SK-N-SH treated with all-trans-retinoic acid at 6 μM for 48 hours (cell line): ENCODE measurements at regions not wholly inside any gene's neighbourhood (a gene's known extent, or its start where the extent isn't known, plus 50 kb on each side); places are given as distances from the start of the nearest gene placed in this dataset.

Source experiments
- ATAC-seq: fragments of 200-7000 bp; cut with Tn5 transposase; 3 replicates; pipeline ENCODE4 v1.9.1; 2020; ENCODE audit warnings: mild to moderate bottlenecking, moderate library complexity
- ARNTL ChIP-seq: fragments of 450-650 bp; formaldehyde crosslinking; IDR thresholded peaks from 2 replicates; pipeline ENCODE4 v1.5.0; 2020; ENCODE audit warnings: low read depth, mild to moderate bottlenecking, moderate library complexity, borderline replicate concordance
- BACH2 ChIP-seq: fragments of 250-450 bp; sonication (Bioruptor Pico); IDR thresholded peaks from 2 replicates; pipeline ENCODE4 v1.9.0; 2021; ENCODE audit warnings: mild to moderate bottlenecking, borderline replicate concordance
- CSDC2 ChIP-seq: fragments of 250-450 bp; sonication (Bioruptor Pico); IDR thresholded peaks from 2 replicates; pipeline ENCODE4 v1.5.0; 2020; ENCODE audit warnings: mild to moderate bottlenecking, moderate library complexity
- GLIS3 ChIP-seq: fragments of 250-450 bp; sonication (Bioruptor Pico); IDR thresholded peaks from 2 replicates; pipeline ENCODE4 v1.5.0; 2020; ENCODE audit warnings: mild to moderate bottlenecking, moderate library complexity
- ISL1 ChIP-seq: fragments of 250-450 bp; sonication (Bioruptor Pico); IDR thresholded peaks from 2 replicates; pipeline ENCODE4 v2.1.2; 2022; ENCODE audit warnings: mild to moderate bottlenecking, moderate library complexity
- OSR1 ChIP-seq: fragments of 250-450 bp; sonication (Bioruptor Pico); IDR thresholded peaks from 2 replicates; pipeline ENCODE4 v1.8.0; 2022; ENCODE audit warnings: moderate library complexity, mild to moderate bottlenecking, inconsistent platforms
- PPARA ChIP-seq: fragments of 250-450 bp; sonication (Bioruptor Pico); IDR thresholded peaks from 2 replicates; pipeline ENCODE4 v1.5.0; 2020; ENCODE audit warnings: mild to moderate bottlenecking, borderline replicate concordance
- RARB ChIP-seq: fragments of 250-450 bp; sonication (Bioruptor Pico); IDR thresholded peaks from 2 replicates; pipeline ENCODE4 v1.8.0; 2021; ENCODE audit warnings: mild to moderate bottlenecking, moderate library complexity
- SNAI2 ChIP-seq: fragments of 250-450 bp; sonication (Bioruptor Pico); IDR thresholded peaks from 2 replicates; pipeline ENCODE4 v1.5.0; 2020; ENCODE audit warnings: mild to moderate bottlenecking, moderate library complexity
- TCF4 ChIP-seq: fragments of 250-450 bp; sonication (Bioruptor Pico); IDR thresholded peaks from 2 replicates; pipeline ENCODE4 v1.8.0; 2021; ENCODE audit warnings: mild to moderate bottlenecking, moderate library complexity, borderline replicate concordance
- ZC3H10 ChIP-seq: fragments of 250-450 bp; sonication (Bioruptor Pico); IDR thresholded peaks from 2 replicates; pipeline ENCODE4 v1.5.1; 2021; ENCODE audit warnings: mild to moderate bottlenecking, moderate library complexity
- ZFP3 ChIP-seq: fragments of 250-450 bp; sonication (Bioruptor Pico); IDR thresholded peaks from 2 replicates; pipeline ENCODE4 v1.5.0; 2020; ENCODE audit warnings: mild to moderate bottlenecking, moderate library complexity
- ZNF565 ChIP-seq: fragments of 450-650 bp; formaldehyde crosslinking; conservative IDR thresholded peaks from 2 replicates; pipeline ENCODE4 v1.5.0; 2020; ENCODE audit warnings: low read depth, mild to moderate bottlenecking, moderate library complexity
- ZNF8 ChIP-seq: fragments of 450-650 bp; formaldehyde crosslinking; IDR thresholded peaks from 2 replicates; pipeline ENCODE4 v1.5.0; 2020; ENCODE audit warnings: mild to moderate bottlenecking, moderate library complexity
- TF ChIP-seq, protein P1 (sequence below): fragments of 250-450 bp; sonication (Bioruptor Pico); IDR thresholded peaks from 2 replicates; pipeline ENCODE4 v1.5.0; 2020; ENCODE audit warnings: mild to moderate bottlenecking, moderate library complexity
- TF ChIP-seq, protein P2 (sequence below): fragments of 250-450 bp; sonication (Bioruptor Pico); IDR thresholded peaks from 2 replicates; pipeline ENCODE4 v1.5.1; 2021; ENCODE audit warnings: mild to moderate bottlenecking, moderate library complexity
- TF ChIP-seq, protein P3 (sequence below): fragments of 250-450 bp; sonication (Bioruptor Pico); IDR thresholded peaks from 2 replicates; pipeline ENCODE4 v1.5.1; 2020; ENCODE audit warnings: low read depth, mild to moderate bottlenecking, moderate library complexity
- TF ChIP-seq, protein P4 (sequence below): fragments of 250-450 bp; sonication (Bioruptor Pico); IDR thresholded peaks from 2 replicates; pipeline ENCODE4 v1.8.0; 2020; ENCODE audit warnings: mild to moderate bottlenecking, moderate library complexity, borderline replicate concordance
- TF ChIP-seq, protein P5 (sequence below): fragments of 250-450 bp; sonication (Bioruptor Pico); IDR thresholded peaks from 2 replicates; pipeline ENCODE4 v1.8.0; 2021; ENCODE audit warnings: low read depth, mild to moderate bottlenecking, moderate library complexity, borderline replicate concordance

DNA sequence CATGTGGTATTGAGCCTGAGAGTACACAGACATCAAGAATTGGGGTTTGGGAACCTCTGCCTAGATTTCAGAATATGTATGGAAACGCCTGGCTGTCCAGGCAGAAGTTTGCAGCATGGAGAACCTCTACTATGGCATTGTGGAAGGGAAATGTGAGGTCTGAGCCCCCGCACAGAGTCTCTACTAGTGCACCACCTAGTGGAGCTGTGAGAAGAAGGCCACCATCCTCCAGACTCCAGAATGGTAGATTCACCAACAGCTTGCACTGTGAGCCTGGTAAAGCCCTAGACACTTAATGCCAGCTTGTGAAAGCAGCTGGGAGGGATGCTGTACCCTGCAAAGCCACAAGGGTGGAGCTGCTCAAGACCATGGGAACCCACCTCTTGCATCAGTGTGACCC, 658.2 kb downstream of the HACE1 start:
- TF ChIP-seq SNAI2 (CRISPR knock-in tag) (no peak), PPARA (CRISPR knock-in tag) (no peak), ARNTL (CRISPR knock-in tag) (no peak), ISL1 (CRISPR knock-in tag) (no peak), ZFP3 (CRISPR knock-in tag) (no peak), OSR1 (CRISPR knock-in tag) (no peak), BACH2 (CRISPR knock-in tag) (no peak), CSDC2 (CRISPR knock-in tag) (no peak), ZC3H10 (CRISPR knock-in tag) (no peak), TCF4 (CRISPR knock-in tag) (no peak), GLIS3 (CRISPR knock-in tag) (no peak), ZNF8 (CRISPR knock-in tag) (no peak), RARB (CRISPR knock-in tag) (no peak)
- TF ChIP-seq, protein P1, sequence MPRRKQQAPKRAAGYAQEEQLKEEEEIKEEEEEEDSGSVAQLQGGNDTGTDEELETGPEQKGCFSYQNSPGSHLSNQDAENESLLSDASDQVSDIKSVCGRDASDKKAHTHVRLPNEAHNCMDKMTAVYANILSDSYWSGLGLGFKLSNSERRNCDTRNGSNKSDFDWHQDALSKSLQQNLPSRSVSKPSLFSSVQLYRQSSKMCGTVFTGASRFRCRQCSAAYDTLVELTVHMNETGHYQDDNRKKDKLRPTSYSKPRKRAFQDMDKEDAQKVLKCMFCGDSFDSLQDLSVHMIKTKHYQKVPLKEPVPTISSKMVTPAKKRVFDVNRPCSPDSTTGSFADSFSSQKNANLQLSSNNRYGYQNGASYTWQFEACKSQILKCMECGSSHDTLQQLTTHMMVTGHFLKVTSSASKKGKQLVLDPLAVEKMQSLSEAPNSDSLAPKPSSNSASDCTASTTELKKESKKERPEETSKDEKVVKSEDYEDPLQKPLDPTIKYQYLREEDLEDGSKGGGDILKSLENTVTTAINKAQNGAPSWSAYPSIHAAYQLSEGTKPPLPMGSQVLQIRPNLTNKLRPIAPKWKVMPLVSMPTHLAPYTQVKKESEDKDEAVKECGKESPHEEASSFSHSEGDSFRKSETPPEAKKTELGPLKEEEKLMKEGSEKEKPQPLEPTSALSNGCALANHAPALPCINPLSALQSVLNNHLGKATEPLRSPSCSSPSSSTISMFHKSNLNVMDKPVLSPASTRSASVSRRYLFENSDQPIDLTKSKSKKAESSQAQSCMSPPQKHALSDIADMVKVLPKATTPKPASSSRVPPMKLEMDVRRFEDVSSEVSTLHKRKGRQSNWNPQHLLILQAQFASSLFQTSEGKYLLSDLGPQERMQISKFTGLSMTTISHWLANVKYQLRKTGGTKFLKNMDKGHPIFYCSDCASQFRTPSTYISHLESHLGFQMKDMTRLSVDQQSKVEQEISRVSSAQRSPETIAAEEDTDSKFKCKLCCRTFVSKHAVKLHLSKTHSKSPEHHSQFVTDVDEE (CRISPR knock-in tag) = no peak
- TF ChIP-seq, protein P2, sequence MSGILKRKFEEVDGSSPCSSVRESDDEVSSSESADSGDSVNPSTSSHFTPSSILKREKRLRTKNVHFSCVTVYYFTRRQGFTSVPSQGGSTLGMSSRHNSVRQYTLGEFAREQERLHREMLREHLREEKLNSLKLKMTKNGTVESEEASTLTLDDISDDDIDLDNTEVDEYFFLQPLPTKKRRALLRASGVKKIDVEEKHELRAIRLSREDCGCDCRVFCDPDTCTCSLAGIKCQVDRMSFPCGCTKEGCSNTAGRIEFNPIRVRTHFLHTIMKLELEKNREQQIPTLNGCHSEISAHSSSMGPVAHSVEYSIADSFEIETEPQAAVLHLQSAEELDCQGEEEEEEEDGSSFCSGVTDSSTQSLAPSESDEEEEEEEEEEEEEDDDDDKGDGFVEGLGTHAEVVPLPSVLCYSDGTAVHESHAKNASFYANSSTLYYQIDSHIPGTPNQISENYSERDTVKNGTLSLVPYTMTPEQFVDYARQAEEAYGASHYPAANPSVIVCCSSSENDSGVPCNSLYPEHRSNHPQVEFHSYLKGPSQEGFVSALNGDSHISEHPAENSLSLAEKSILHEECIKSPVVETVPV (CRISPR knock-in tag) = no peak
- TF ChIP-seq, protein P3, sequence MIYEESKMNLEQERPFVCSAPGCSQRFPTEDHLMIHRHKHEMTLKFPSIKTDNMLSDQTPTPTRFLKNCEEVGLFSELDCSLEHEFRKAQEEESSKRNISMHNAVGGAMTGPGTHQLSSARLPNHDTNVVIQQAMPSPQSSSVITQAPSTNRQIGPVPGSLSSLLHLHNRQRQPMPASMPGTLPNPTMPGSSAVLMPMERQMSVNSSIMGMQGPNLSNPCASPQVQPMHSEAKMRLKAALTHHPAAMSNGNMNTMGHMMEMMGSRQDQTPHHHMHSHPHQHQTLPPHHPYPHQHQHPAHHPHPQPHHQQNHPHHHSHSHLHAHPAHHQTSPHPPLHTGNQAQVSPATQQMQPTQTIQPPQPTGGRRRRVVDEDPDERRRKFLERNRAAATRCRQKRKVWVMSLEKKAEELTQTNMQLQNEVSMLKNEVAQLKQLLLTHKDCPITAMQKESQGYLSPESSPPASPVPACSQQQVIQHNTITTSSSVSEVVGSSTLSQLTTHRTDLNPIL (CRISPR knock-in tag) = no peak
- TF ChIP-seq, protein P4, sequence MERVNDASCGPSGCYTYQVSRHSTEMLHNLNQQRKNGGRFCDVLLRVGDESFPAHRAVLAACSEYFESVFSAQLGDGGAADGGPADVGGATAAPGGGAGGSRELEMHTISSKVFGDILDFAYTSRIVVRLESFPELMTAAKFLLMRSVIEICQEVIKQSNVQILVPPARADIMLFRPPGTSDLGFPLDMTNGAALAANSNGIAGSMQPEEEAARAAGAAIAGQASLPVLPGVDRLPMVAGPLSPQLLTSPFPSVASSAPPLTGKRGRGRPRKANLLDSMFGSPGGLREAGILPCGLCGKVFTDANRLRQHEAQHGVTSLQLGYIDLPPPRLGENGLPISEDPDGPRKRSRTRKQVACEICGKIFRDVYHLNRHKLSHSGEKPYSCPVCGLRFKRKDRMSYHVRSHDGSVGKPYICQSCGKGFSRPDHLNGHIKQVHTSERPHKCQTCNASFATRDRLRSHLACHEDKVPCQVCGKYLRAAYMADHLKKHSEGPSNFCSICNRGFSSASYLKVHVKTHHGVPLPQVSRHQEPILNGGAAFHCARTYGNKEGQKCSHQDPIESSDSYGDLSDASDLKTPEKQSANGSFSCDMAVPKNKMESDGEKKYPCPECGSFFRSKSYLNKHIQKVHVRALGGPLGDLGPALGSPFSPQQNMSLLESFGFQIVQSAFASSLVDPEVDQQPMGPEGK = no peak
- no peak for ATAC-seq

DNA sequence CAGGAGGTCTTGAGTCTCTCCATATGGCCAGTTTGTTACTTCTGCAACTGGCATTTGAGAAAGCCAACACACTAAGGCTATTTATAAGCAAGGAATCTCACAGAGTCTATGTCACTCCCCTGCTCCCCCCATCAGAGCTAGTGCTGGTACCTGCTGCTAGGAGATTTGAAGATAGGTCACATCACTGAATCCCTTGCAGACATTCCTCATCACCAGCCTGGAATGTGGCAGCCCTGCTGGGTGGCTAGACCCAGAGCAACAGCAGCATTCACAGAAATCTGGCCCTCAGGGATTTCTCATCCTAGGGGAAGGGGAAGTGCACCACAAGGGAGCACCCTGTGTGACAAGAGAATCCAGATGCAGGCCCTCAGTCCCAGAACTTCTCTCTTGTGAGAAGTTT, 672.1 kb downstream of the HACE1 start:
- TF ChIP-seq OSR1 (CRISPR knock-in tag) = no peak
- TF ChIP-seq ZC3H10 (CRISPR knock-in tag) = no peak
- no peak for TF ChIP-seq SNAI2 (CRISPR knock-in tag)
- ATAC-seq = no peak

DNA sequence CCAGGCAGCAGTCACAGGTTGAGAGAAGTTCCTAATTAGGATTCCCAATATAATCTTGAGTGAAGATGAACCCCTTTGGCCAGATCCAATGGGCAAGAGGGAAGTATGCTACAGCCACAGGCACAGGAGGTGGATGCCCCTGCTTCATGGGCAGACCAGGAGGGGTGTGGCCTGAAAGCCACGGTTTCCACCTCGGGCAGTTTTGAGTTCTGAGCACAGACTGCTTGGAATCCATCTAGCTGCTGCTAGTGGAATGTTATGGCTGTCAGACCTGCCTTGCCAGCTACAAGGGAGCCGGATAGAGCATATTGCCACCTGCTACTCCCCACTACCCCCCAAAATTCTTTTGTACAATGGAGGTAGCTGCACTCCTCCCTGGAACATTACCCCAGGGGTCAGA, 672.9 kb downstream of the HACE1 start:
- ATAC-seq = no peak
- TF ChIP-seq, protein P3 (CRISPR knock-in tag) = no peak
- TF ChIP-seq ZNF565 (CRISPR knock-in tag) (no peak), CSDC2 (CRISPR knock-in tag) (no peak)
- TF ChIP-seq, protein P5, sequence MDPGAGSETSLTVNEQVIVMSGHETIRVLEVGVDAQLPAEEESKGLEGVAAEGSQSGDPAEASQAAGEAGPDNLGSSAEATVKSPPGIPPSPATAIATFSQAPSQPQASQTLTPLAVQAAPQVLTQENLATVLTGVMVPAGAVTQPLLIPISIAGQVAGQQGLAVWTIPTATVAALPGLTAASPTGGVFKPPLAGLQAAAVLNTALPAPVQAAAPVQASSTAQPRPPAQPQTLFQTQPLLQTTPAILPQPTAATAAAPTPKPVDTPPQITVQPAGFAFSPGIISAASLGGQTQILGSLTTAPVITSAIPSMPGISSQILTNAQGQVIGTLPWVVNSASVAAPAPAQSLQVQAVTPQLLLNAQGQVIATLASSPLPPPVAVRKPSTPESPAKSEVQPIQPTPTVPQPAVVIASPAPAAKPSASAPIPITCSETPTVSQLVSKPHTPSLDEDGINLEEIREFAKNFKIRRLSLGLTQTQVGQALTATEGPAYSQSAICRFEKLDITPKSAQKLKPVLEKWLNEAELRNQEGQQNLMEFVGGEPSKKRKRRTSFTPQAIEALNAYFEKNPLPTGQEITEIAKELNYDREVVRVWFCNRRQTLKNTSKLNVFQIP (CRISPR knock-in tag) = no peak
